ENCODE measurements at regions not wholly inside any gene's neighbourhood (a gene's known extent, or its start where the extent isn't known, plus 50 kb on each side); places are given as distances from the start of the nearest gene placed in this dataset.

DNA sequence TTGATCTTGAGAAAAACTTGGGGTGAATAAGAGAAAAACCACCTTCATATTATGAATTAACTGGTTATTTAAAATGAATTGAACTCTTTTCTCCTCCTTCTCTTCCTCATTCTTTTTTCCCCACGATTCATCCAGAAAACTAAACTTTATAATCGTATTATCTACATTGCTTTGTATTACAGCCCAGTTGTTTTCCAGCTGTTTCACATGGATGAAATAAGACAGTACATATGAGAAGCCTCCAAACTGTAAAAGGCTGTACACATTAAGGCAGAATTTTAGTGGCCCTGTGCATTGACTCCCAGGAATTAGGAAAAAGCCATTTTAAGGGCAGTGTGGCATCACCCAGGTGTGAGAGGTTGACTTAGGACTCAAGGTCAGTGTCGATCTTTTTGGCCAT, 80.3 kb upstream of the PGBD5 start:
- no peak overlapping the region for H4K91ac ChIP-seq (ENCODE audit: insufficient read depth, low read depth, low read length)
- no peak overlapping the region for H3K4me3 ChIP-seq (ENCODE audit: insufficient read depth, low read depth, low read length)
- no peak overlapping the region for H2BK5ac ChIP-seq (ENCODE audit: low read depth, low read length, poor library complexity, severe bottlenecking)
- H3K56ac ChIP-seq (ENCODE audit: extremely low read depth, insufficient read depth, low read length): no peak overlapping the region
- intact Hi-C loops (cut with micrococcal nuclease): no loop called here
- H3K23ac ChIP-seq (ENCODE audit: low read depth, low read length): no peak overlapping the region
- no peak for DNase-seq
- no peaks in the 10 kb centered on the region for H4K20me1 ChIP-seq (ENCODE audit: insufficient read depth, low read length)
- in situ Hi-C loops (cut with MboI; ENCODE audit: low sequenced_read_pairs): no loop called here
- no peak overlapping the region for H2AK5ac ChIP-seq (ENCODE audit: low read depth, low read length)
- TF ChIP-seq MAZ (IDR thresholded peaks at IDR 0.05; ENCODE audit: borderline replicate concordance, low read depth, low read length) (no peak), RFX5 (IDR thresholded peaks at IDR 0.05; ENCODE audit: low read depth, low read length) (no peak), RCOR1 (IDR thresholded peaks at IDR 0.05; ENCODE audit: insufficient replicate concordance, low read length) (no peak), MXI1 (IDR thresholded peaks at IDR 0.05; ENCODE audit: borderline replicate concordance, low read depth, low read length) (no peak), FOS (IDR thresholded peaks at IDR 0.05; ENCODE audit: low read depth, low read length) (no peak), SMC3 (IDR thresholded peaks at IDR 0.05; ENCODE audit: low read depth, low read length) (no peak), NFE2L2 (IDR thresholded peaks at IDR 0.05; ENCODE audit: low read depth, low read length) (no peak), POLR2A (IDR thresholded peaks at IDR 0.05; ENCODE audit: low read depth, low read length) (no peak), CHD1 (IDR thresholded peaks at IDR 0.05; ENCODE audit: low read depth, low read length) (no peak), MAFK (IDR thresholded peaks at IDR 0.05; ENCODE audit: low read depth, low read length) (no peak), BHLHE40 (IDR thresholded peaks at IDR 0.05; ENCODE audit: low read depth, low read length) (no peak), CEBPB (IDR thresholded peaks at IDR 0.05; ENCODE audit: low read depth, low read length) (no peak), RAD21 (IDR thresholded peaks at IDR 0.05; ENCODE audit: low read length) (no peak)
- TF ChIP-seq, protein P1, sequence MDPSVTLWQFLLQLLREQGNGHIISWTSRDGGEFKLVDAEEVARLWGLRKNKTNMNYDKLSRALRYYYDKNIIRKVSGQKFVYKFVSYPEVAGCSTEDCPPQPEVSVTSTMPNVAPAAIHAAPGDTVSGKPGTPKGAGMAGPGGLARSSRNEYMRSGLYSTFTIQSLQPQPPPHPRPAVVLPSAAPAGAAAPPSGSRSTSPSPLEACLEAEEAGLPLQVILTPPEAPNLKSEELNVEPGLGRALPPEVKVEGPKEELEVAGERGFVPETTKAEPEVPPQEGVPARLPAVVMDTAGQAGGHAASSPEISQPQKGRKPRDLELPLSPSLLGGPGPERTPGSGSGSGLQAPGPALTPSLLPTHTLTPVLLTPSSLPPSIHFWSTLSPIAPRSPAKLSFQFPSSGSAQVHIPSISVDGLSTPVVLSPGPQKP (IDR thresholded peaks at IDR 0.05; ENCODE audit: borderline replicate concordance, low read depth, low read length): no peak
- TF ChIP-seq, protein P2, sequence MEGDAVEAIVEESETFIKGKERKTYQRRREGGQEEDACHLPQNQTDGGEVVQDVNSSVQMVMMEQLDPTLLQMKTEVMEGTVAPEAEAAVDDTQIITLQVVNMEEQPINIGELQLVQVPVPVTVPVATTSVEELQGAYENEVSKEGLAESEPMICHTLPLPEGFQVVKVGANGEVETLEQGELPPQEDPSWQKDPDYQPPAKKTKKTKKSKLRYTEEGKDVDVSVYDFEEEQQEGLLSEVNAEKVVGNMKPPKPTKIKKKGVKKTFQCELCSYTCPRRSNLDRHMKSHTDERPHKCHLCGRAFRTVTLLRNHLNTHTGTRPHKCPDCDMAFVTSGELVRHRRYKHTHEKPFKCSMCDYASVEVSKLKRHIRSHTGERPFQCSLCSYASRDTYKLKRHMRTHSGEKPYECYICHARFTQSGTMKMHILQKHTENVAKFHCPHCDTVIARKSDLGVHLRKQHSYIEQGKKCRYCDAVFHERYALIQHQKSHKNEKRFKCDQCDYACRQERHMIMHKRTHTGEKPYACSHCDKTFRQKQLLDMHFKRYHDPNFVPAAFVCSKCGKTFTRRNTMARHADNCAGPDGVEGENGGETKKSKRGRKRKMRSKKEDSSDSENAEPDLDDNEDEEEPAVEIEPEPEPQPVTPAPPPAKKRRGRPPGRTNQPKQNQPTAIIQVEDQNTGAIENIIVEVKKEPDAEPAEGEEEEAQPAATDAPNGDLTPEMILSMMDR (conservative IDR thresholded peaks at IDR 0.05; ENCODE audit: low read depth, low read length): no peak
- TF ChIP-seq, protein P3, sequence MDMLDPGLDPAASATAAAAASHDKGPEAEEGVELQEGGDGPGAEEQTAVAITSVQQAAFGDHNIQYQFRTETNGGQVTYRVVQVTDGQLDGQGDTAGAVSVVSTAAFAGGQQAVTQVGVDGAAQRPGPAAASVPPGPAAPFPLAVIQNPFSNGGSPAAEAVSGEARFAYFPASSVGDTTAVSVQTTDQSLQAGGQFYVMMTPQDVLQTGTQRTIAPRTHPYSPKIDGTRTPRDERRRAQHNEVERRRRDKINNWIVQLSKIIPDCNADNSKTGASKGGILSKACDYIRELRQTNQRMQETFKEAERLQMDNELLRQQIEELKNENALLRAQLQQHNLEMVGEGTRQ (IDR thresholded peaks at IDR 0.05; ENCODE audit: low read depth, low read length): no peak
- WGBS, 2 experiments (ENCODE audit: extremely low coverage in 2 of 2, insufficient read length in 1 of 2): 100% methylated on average over 1 of the region's 3 CpGs; no CpG with 5 or more reads in 1 of the 2 experiments
- H2BK15ac ChIP-seq (ENCODE audit: low read depth, low read length): no peak overlapping the region
- H4K5ac ChIP-seq (ENCODE audit: low read depth, low read length): no peak overlapping the region
- H4K8ac ChIP-seq (ENCODE audit: low read depth in 2 of 2, low read length in 2 of 2): no peak overlapping the region
- ChIA-PET CTCF (no interaction called here), POLR2A (ENCODE audit: unreplicated experiment) (no interaction called here)
- H2AK9ac ChIP-seq (replicated peaks; ENCODE audit: low read depth, low read length, poor library complexity): no peak overlapping the region
- H3K4ac ChIP-seq (ENCODE audit: low read depth, low read length): no peak overlapping the region
- H3K79me1 ChIP-seq (ENCODE audit: low read depth in 1 of 2, low read length in 2 of 2): no peaks in the 10 kb centered on the region
- no peaks in the 10 kb centered on the region for H3K9me1 ChIP-seq (ENCODE audit: insufficient read depth, low read length)
- dilution Hi-C loops (cut with HindIII; ENCODE audit: low sequenced_read_pairs, unreplicated experiment): no loop called here
- no peak for ATAC-seq (ENCODE audit: low read depth)
- H3K4me1 ChIP-seq (ENCODE audit: control insufficient read depth, insufficient read depth, low read length): peaks cover 6% of the 10 kb centered on the region; the same call in 1 of the 2 replicates
- no peak overlapping the region for H2AFZ ChIP-seq (replicated peaks; ENCODE audit: low read length, poor library complexity)
- BruUV-seq (replicated peaks): no TSS peak
- no peaks in the 10 kb centered on the region for H3K9me3 ChIP-seq (ENCODE audit: control insufficient read depth, insufficient read depth, low read length)
- H3K18ac ChIP-seq (ENCODE audit: low read depth, low read length): no peak overlapping the region
- H3K14ac ChIP-seq (replicated peaks; ENCODE audit: low read depth, low read length): no peak overlapping the region
- no peak overlapping the region for H3K9ac ChIP-seq (ENCODE audit: low read depth, low read length)
- no peaks in the 10 kb centered on the region for H3K27me3 ChIP-seq (ENCODE audit: control insufficient read depth, insufficient read depth, low read length)
- H2BK120ac ChIP-seq (ENCODE audit: low read depth, low read length): no peak overlapping the region
- H3K4me2 ChIP-seq (ENCODE audit: low read depth, low read length): no peak overlapping the region
- H2BK20ac ChIP-seq (ENCODE audit: low read depth, low read length): no peak overlapping the region
- H3K27ac ChIP-seq (ENCODE audit: insufficient read depth, low read length): no peak overlapping the region
- H3K36me3 ChIP-seq (ENCODE audit: control insufficient read depth, insufficient read depth, low read length): no peaks in the 10 kb centered on the region
